HG02759 (cell line): ENCODE measurements at regions not wholly inside any gene's neighbourhood (a gene's known extent, or its start where the extent isn't known, plus 50 kb on each side); places are given as distances from the start of the nearest gene placed in this dataset.
"Not testable (repeated sequence)": the region's sequence is repeated elsewhere in the genome, so short reads cannot be mapped to it uniquely, and the experiment has no call there.

Source experiments
- ATAC-seq: cut with Tn5 transposase; IDR thresholded peaks from one replicate; pipeline ENCODE4 v1.9.1; 2021; ENCODE audit warnings: mild to moderate bottlenecking, moderate library complexity; ENCODE audit not compliant: unreplicated experiment

GRCh38 chr2:226483745-226484619 lies 315.6 kb downstream of the IRS1 start:
- no peak for ATAC-seq

GRCh38 chr2:226483143-226483542 lies 316.5 kb downstream of the IRS1 start:
- ATAC-seq = no peak

GRCh38 chr2:226478109-226478809 lies 321.4 kb downstream of the IRS1 start:
- ATAC-seq = no peak

- no peak for ATAC-seq
Observed at GRCh38 chr2:226477221-226478108, 322.2 kb downstream of the IRS1 start.

- no peak for ATAC-seq
Observed at GRCh38 chr2:226475650-226476049, 324.0 kb downstream of the IRS1 start.

GRCh38 chr2:226474131-226474530 lies 325.5 kb downstream of the IRS1 start:
- ATAC-seq = no peak

GRCh38 chr2:226471987-226472470 lies 327.6 kb downstream of the IRS1 start:
- ATAC-seq = no peak

- no peak for ATAC-seq
Observed at GRCh38 chr2:226467633-226468032, 332.0 kb downstream of the IRS1 start.

- ATAC-seq = no peak
Observed at GRCh38 chr2:226467221-226467620, 332.4 kb downstream of the IRS1 start.

GRCh38 chr2:226466589-226466988 lies 333.0 kb downstream of the IRS1 start:
- no peak for ATAC-seq

- ATAC-seq = no peak
Observed at GRCh38 chr2:226466124-226466523, 333.5 kb downstream of the IRS1 start.

GRCh38 chr2:226464380-226464779 lies 335.2 kb downstream of the IRS1 start:
- ATAC-seq = no peak

GRCh38 chr2:226463154-226463553 lies 336.5 kb downstream of the IRS1 start:
- no peak for ATAC-seq

- no peak for ATAC-seq
Observed at GRCh38 chr2:226461981-226462380, 337.6 kb downstream of the IRS1 start.

GRCh38 chr2:226456144-226456543 lies 343.5 kb downstream of the IRS1 start:
- ATAC-seq = not testable (repeated sequence)

GRCh38 chr2:226452768-226453167 lies 346.9 kb downstream of the IRS1 start:
- no peak for ATAC-seq

GRCh38 chr2:226451486-226451885 lies 348.1 kb downstream of the IRS1 start:
- no peak for ATAC-seq

GRCh38 chr2:226450141-226450540 lies 349.5 kb downstream of the IRS1 start:
- ATAC-seq = no peak

GRCh38 chr2:226447338-226448300 lies 352.0 kb downstream of the IRS1 start:
- ATAC-seq = no peak
